NCI-H748 (cell line): ENCODE measurements at regions not wholly inside any gene's neighbourhood (a gene's known extent, or its start where the extent isn't known, plus 50 kb on each side); places are given as distances from the start of the nearest gene placed in this dataset.
"Not testable (repeated sequence)": the region's sequence is repeated elsewhere in the genome, so short reads cannot be mapped to it uniquely, and the experiment has no call there.

ENCODE experiments used
- DNase-seq: peaks from one replicate; lab custom pipeline; 2025; ENCODE audit not compliant: unreplicated experiment; lab: John Stamatoyannopoulos, UW

DNA sequence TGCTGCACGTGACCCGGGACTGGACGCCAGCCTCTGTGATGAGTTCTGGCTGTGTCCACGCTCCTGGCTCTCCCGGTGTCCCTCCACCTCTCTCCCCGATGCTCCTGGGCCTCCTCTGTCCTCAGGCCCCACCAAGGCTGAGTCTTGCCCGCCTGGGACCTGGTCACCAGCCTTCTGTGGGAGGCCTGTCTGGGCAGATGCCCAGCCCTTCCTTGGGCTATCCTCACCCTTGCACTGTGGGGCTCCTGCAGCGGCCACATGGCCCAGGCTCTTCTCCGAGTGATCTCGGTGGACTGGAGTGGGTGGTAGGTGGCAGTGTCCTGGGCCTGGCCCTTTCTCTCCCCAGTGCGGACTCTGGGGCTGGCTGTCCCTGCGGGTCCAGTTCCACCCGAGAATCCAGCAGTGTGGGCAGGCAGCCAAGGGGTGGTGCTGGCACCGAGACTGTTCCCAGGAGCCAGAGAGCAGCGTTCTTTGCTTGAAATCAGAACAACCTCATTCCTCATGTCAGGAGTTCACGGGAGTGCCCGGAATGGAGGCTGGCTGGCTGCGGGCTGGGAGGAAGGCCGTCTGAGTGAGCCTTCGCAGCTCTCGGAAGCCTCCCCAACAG, 94.6 kb downstream of the TMEM121 start:
- DNase-seq = not testable (repeated sequence)

GRCh38 chr14:105621479-105622328, 95.3 kb downstream of the TMEM121 start:
- not testable (repeated sequence) for DNase-seq

DNA sequence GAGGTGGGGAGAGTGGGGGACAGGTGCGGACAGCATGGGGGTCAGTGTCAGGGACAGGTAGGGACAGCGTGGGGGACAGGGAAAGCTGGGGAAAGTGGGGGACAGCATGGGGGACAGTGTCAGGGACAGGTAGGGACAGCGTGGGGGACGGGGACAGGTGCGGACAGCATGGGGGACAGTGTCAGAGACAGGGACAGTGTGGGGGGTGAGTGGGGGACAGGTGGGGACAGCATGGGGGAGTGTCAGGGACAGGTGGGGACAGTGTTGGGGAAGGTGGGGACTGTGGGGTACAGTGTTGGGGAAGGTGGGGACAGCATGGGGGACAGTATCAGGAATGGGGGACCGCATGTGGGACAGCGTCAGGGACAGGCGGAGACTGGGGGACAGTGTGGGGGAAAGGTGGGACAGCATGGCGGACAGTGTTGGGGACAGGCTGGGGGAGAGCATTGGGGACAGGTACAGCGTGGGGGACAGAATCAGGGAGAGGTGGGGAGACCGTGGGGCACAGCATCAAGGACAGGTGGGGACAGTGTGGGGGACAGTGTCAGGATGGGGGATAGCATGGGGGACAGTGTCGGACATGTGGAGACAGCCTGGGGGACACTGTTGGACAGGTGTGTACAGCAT, 96.1 kb downstream of the TMEM121 start:
- DNase-seq = no peak

- DNase-seq = not testable (repeated sequence)
These were observed 96.8 kb downstream of the TMEM121 start for GRCh38 chr14:105623178-105623577.

GRCh38 chr14:105624346-105624745, 98.0 kb downstream of the TMEM121 start:
- DNase-seq = not testable (repeated sequence)

DNA sequence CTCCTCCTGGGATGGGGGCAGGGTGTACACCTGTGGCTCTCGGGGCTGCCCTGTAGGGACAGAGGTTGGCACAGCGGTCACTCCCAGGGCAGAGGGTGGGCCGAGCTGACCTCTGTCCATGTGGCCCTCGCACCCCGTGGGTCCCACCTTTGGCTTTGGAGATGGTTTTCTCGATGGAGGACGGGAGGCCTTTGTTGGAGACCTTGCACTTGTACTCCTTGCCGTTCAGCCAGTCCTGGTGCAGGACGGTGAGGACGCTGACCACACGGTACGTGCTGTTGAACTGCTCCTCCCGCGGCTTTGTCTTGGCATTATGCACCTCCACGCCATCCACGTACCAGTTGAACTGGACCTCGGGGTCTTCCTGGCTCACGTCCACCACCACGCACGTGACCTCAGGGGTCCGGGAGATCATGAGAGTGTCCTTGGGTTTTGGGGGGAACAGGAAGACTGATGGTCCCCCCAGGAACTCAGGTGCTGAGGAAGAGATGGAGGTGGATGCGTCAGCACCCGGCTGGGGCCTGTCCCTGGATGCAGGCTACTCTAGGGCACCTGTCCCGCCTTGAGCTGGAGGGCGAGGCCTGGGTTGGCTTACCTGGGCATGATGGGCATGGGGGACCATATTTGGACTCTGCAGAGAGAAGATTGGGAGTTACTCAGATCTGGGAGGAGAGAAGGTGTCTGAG, 98.5 kb downstream of the TMEM121 start:
- not testable (repeated sequence) for DNase-seq

DNA sequence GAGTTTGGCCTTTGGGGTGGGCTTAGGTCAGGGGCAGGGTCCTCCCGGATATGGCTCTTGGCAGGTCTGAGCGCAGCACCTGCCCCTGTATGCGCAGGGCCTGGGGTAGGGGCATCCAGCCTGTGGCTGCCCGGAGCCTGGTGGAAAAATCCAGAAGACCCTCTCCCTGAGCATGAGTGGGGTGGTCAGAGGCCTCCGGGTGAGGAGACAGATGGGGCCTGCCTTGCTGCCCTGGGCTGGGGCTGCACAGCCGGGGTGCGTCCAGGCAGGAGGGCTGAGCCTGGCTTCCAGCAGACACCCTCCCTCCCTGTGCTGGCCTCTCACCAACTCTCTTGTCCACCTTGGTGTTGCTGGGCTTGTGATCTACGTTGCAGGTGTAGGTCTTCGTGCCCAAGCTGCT, 99.1 kb downstream of the TMEM121 start:
- not testable (repeated sequence) for DNase-seq

DNA sequence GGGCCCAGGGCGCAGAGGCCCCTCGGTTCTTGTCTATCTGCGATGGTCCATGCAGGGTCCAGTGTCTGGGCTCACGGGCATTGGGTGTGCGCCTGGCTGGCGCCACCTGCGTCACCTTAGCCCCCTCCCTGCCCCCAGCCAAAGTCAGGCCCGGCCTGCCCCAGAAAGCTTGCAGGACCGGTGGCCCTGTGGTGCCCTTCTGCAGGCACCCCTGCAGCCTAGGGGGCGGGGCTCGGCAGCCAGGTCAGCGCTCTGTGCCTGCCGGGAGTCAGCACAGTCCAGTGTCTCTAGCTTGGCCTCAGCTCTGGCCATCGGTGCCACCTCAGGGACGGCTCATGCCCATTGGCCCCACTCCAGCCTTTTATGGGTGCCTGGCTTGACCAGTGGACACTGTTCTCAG, 99.7 kb downstream of the TMEM121 start:
- not testable (repeated sequence) for DNase-seq

GRCh38 chr14:105626651-105627050, 100.3 kb downstream of the TMEM121 start:
- DNase-seq = not testable (repeated sequence)

GRCh38 chr14:105627287-105627686, 100.9 kb downstream of the TMEM121 start:
- DNase-seq = not testable (repeated sequence)

DNA sequence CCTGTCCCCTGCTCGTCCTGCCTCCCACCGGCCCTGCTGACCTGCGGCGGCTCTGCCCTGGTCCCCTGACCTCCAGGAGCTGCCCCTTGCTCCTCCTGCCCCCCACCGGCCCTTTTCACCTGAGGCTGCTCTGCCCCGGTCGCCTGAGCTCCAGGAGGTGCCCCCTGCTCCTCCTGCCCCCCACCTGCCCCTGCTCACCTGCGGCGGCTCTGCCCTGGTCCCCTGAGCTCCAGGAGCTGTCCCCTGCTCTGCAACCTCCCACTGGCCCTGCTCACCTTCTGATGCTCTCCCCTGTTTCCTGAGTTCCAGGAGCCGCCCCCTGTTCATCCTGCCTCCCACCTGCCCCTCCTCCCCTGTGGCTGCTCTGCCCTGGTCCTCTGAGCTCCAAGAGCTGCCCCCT, 101.3 kb downstream of the TMEM121 start:
- no peak for DNase-seq

DNA sequence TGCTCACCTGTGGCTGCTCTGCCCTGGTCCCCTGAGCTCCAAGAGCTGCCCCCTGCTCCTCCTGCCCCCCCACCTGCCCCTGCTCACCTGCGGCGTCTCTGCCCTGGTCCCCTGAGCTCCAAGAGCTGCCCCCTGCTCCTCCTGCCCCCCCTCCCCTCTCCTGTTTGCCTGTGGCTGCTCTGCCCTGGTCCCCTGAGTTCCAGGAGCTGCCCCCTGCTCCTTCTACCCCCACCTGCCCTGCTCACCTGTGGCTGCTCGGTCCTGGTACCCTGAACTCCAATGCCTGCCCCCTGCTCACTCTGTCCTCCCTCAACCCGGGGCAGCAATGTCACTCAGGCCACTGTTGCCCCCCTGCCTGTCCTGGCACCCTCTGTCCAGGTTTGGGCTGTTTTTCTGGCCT, 101.7 kb downstream of the TMEM121 start:
- not testable (repeated sequence) for DNase-seq

- not testable (repeated sequence) for DNase-seq
These were observed 102.2 kb downstream of the TMEM121 start for GRCh38 chr14:105628531-105629067.

- not testable (repeated sequence) for DNase-seq
These were observed 102.9 kb downstream of the TMEM121 start for GRCh38 chr14:105629091-105629885.

DNA sequence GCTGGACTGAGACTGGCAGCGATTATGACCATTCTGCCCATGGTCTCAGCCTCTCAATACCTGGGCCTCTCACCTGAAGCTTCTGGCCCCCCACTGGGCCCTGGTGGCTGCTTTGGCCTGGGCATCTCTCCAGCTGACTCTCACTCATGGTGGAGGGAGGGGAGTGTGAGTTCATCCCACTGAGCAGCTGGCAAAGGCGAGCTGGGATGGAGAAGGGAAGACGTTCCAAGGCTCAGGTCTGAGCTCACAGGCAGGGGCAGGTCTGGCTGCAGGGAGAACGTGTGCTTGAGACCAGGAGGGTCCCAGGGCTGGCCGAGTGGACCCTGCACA, 103.5 kb downstream of the TMEM121 start:
- no peak for DNase-seq

DNA sequence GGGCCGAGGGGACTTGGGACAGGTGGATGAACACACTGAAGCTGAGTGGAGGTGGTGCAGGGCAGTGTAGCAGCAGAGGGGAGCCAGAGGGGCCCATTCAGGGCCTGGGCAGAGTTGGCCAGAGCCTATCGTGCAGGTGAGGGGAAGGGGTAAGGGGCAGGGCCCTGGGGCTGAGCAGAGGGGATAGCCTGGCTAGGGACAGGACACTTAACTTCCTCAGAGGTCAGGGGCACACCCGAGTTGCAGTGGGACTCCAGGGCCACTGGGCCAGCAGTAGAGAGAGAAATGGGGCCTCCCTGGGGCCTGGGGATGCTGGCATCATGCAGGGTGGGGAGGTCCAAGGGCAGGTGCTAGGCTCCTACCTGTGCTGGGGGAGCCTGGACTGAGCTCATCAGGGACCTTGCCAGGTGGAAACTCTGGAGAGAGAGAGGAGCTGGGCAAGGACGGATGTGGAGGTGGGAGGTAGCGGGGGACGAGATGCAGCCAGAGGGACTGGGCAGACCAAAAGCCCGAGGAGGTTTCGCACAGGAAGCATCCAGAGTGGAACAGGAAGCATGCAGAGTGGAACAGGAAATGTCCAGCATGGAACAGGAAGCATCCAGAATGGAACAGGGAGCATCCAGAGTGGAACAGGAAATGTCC, 104.0 kb downstream of the TMEM121 start:
- DNase-seq = not testable (repeated sequence)

GRCh38 chr14:105630935-105631779, 104.8 kb downstream of the TMEM121 start:
- not testable (repeated sequence) for DNase-seq

DNA sequence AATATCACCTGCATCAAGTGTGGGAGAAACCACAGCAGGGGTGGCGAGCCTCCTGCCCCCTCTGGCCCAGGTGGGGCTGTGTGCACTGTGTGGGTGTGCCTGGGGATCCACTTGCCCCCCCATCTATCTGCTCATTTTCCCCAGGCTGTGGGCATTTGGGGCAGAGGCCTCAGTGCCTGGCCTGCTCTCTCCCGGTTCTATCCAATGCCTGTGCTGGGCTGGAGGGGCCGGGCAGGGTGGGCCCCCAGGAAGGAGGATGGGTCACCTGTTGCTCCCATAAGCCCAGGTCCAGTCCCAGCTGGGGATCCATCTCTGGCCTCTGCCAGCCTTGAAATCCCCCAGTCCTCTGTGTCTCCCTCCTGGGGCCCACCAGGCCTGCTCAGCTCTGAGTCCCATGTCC, 105.6 kb downstream of the TMEM121 start:
- no peak for DNase-seq

- not testable (repeated sequence) for DNase-seq
These were observed 107.2 kb downstream of the TMEM121 start for GRCh38 chr14:105633596-105633995.
